ENCODE measurements at regions not wholly inside any gene's neighbourhood (a gene's known extent, or its start where the extent isn't known, plus 50 kb on each side); places are given as distances from the start of the nearest gene placed in this dataset.

- intact Hi-C loops (cut with DNase I) = loop anchor here (2.0 kb wide), 1 partner anchor 420 kb away; no protein-coding TSS in a partner anchor
- peak; percentile 61 to 93 (median 84) for DNase-seq
Measured at GRCh38 chr2:6773007-6773693, 92.6 kb downstream of the CMPK2 start.

GRCh38 chr2:6773694-6774044 lies 92.0 kb downstream of the CMPK2 start:
- intact Hi-C loops (cut with DNase I) = loop anchor here (2.0 kb wide), 1 partner anchor 421 kb away; no protein-coding TSS in a partner anchor
- no peak for DNase-seq

- intact Hi-C loops (cut with DNase I) = no loop called here
- DNase-seq = no peak
Measured at GRCh38 chr2:6776125-6776524, 89.6 kb downstream of the CMPK2 start.

GRCh38 chr2:6777626-6778025 lies 88.1 kb downstream of the CMPK2 start:
- intact Hi-C loops (cut with DNase I) = no loop called here
- no peak for DNase-seq

- intact Hi-C loops (cut with DNase I) = no loop called here
- DNase-seq = peak in 34 of 42 donors; percentile 15 to 67 (median 38)
Measured at GRCh38 chr2:6780765-6781274, 84.9 kb downstream of the CMPK2 start.

- DNase-seq = no peak
- intact Hi-C loops (cut with DNase I) = no loop called here
Measured at GRCh38 chr2:6782517-6783237, 83.0 kb downstream of the CMPK2 start.

GRCh38 chr2:6783238-6783614 lies 82.5 kb downstream of the CMPK2 start:
- intact Hi-C loops (cut with DNase I) = no loop called here
- DNase-seq = no peak

- intact Hi-C loops (cut with DNase I) = no loop called here
- DNase-seq = no peak
Measured at GRCh38 chr2:6784291-6784690, 81.4 kb downstream of the CMPK2 start.

- DNase-seq = no peak
- intact Hi-C loops (cut with DNase I) = no loop called here
Measured at GRCh38 chr2:6785493-6785892, 80.2 kb downstream of the CMPK2 start.

- intact Hi-C loops (cut with DNase I) = no loop called here
- no peak for DNase-seq
Measured at GRCh38 chr2:6787376-6787775, 78.3 kb downstream of the CMPK2 start.

- no peak for DNase-seq
- intact Hi-C loops (cut with DNase I) = no loop called here
Measured at GRCh38 chr2:6788614-6789013, 77.1 kb downstream of the CMPK2 start.

- intact Hi-C loops (cut with DNase I) = no loop called here
- no peak for DNase-seq
Measured at GRCh38 chr2:6789559-6790138, 76.1 kb downstream of the CMPK2 start.

- no peak for DNase-seq
- intact Hi-C loops (cut with DNase I) = no loop called here
Measured at GRCh38 chr2:6791682-6792081, 74.0 kb downstream of the CMPK2 start.

GRCh38 chr2:6792883-6793282 lies 72.8 kb downstream of the CMPK2 start:
- intact Hi-C loops (cut with DNase I) = no loop called here
- DNase-seq = no peak

- intact Hi-C loops (cut with DNase I) = no loop called here
- DNase-seq = no peak
Measured at GRCh38 chr2:6793371-6793770, 72.3 kb downstream of the CMPK2 start.

GRCh38 chr2:6793913-6794312 lies 71.8 kb downstream of the CMPK2 start:
- intact Hi-C loops (cut with DNase I) = no loop called here
- DNase-seq = no peak

GRCh38 chr2:6794448-6794847 lies 71.3 kb downstream of the CMPK2 start:
- DNase-seq = no peak
- intact Hi-C loops (cut with DNase I) = no loop called here
